Upper lobe of right lung (tissue), 1 donor: ENCODE measurements at regions not wholly inside any gene's neighbourhood (a gene's known extent, or its start where the extent isn't known, plus 50 kb on each side); places are given as distances from the start of the nearest gene placed in this dataset.
"Not testable (repeated sequence)": the region's sequence is repeated elsewhere in the genome, so short reads cannot be mapped to it uniquely, and the experiment has no call there.

Experiments
- ATAC-seq: fragments of 200-7000 bp; cut with Tn5 transposase; one replicate; pipeline ENCODE4 v1.9.1; 2020; ENCODE audit warnings: mild to moderate bottlenecking, moderate library complexity
- DNase-seq: peaks from one replicate; pipeline ENCODE4 v3.0.0-alpha.2; 2020
- H3K27ac ChIP-seq: fragments of 200-600 bp; one replicate; pipeline ENCODE4 v1.8.0; 2022
- H3K27me3 ChIP-seq: fragments of 200-600 bp; one replicate; pipeline ENCODE4 v1.8.0; 2022; ENCODE audit warnings: mild to moderate bottlenecking
- H3K36me3 ChIP-seq: fragments of 200-600 bp; one replicate; pipeline ENCODE4 v1.8.0; 2022
- H3K4me1 ChIP-seq: fragments of 200-600 bp; one replicate; pipeline ENCODE4 v1.8.0; 2022
- H3K4me3 ChIP-seq: fragments of 200-600 bp; one replicate; pipeline ENCODE4 v1.8.0; 2022; ENCODE audit warnings: mild to moderate bottlenecking
- H3K9me3 ChIP-seq: fragments of 200-600 bp; one replicate; pipeline ENCODE4 v1.8.0; 2022
- intact Hi-C: fragments of 100-400 bp; cut with DNase I; formaldehyde crosslinking; loops from one replicate; pipeline ENCODE4 v1.11.0; 2022
- TF ChIP-seq, protein P1 (sequence below): fragments of 200-600 bp; IDR thresholded peaks from one replicate; pipeline ENCODE4 v1.8.0; 2022; ENCODE audit warnings: antibody characterized with exemption
- donor health status: DM: no; HTN: yes; CAD: no; lungs with severe emphysema.

DNA sequence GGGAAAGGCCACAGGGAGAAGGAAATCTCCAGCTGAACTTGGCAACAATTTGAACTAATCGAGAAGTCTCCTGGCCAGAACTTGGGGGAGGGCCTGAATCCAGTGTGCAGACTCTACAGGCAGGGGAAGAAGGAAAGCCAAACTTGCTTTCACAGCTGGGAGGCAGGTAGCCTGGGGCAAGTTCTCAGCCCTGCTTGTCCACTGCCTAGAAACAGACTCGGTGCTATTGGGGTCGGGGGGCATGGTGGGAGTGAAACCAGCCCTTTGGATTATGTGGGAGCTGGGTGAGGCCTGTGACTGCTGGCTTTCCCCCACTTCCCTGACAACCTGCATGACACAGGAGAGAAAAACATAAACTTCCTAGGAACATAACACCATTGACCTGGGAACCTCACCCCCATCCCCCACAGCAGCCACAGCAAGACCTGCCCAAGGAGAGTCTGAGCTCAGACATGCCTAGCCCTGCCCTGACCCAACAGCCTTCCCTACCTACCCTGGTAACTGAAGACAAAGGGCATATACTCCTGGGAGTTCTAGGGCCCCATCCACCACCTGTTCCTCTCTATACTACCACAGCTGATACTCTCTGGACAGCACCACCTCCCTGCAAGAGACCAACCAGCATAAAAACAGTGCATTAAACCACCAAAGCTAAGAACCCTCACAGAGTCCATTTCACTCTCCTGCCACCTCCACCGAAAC is 103.7 kb upstream of the MNS1 start:
- Histone ChIP-seq H3K4me1 (no peaks in the 10 kb centered on the region), H3K27ac (no peak overlapping the region), H3K27me3 (no peaks in the 10 kb centered on the region), H3K36me3 (no peaks in the 10 kb centered on the region), H3K9me3 (no peaks in the 10 kb centered on the region), H3K4me3 (no peak overlapping the region)
- intact Hi-C loops: no loop called here
- DNase-seq: no peak
- TF ChIP-seq, protein P1, sequence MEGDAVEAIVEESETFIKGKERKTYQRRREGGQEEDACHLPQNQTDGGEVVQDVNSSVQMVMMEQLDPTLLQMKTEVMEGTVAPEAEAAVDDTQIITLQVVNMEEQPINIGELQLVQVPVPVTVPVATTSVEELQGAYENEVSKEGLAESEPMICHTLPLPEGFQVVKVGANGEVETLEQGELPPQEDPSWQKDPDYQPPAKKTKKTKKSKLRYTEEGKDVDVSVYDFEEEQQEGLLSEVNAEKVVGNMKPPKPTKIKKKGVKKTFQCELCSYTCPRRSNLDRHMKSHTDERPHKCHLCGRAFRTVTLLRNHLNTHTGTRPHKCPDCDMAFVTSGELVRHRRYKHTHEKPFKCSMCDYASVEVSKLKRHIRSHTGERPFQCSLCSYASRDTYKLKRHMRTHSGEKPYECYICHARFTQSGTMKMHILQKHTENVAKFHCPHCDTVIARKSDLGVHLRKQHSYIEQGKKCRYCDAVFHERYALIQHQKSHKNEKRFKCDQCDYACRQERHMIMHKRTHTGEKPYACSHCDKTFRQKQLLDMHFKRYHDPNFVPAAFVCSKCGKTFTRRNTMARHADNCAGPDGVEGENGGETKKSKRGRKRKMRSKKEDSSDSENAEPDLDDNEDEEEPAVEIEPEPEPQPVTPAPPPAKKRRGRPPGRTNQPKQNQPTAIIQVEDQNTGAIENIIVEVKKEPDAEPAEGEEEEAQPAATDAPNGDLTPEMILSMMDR: no peak
- ATAC-seq: no peak

DNA sequence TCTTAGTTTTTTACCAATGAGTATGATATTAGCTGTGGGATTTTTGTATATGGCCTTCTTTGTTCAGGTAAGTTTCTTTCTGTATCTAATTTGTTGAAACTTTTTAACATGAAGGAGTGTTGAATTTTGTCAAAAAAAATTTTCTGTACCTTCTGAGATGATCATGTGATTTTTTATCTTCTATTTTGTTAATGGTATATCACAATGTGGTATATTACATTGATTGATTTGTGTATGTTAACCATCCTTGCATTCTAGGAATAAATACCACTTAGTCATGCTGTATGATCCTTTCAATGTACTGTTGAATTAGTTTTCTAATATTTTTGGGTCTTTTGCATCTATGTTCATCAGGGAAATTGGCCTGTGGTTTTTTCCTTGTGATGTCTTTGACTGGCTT is 92.5 kb upstream of the MNS1 start:
- intact Hi-C loops: no loop called here

DNA sequence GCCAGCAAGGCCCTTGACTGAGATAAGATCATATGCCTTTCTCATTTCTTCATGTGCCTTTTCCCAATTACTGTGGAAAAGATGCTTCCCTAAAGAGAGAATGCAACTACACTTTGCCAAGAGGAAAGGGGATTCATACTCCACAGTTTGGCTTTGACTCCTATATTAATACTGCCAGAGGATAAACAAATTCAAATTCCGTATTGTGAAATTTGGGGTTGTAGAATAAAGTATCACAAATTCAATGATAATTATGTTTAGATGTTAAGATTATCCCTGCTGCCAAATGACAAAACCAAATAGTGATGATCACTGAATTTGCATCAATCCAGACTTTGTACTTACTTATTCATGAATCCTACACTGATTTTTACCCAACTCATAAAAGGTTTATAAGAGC is 88.5 kb upstream of the MNS1 start:
- Histone ChIP-seq H3K4me3 (no peak overlapping the region), H3K36me3 (no peaks in the 10 kb centered on the region), H3K4me1 (no peaks in the 10 kb centered on the region), H3K9me3 (no peaks in the 10 kb centered on the region), H3K27me3 (no peaks in the 10 kb centered on the region), H3K27ac (no peak overlapping the region)
- intact Hi-C loops: no loop called here
- DNase-seq (no peak), ATAC-seq (no peak)
- TF ChIP-seq, protein P1: no peak

More for the DNA sequence above, 92.5 kb upstream of the MNS1 start:
- Histone ChIP-seq H3K4me1 (no peaks in the 10 kb centered on the region), H3K9me3 (no peaks in the 10 kb centered on the region), H3K4me3 (no peak overlapping the region), H3K36me3 (no peaks in the 10 kb centered on the region), H3K27ac (no peak overlapping the region), H3K27me3 (no peaks in the 10 kb centered on the region)
- DNase-seq (no peak), ATAC-seq (no peak)
- TF ChIP-seq, protein P1: no peak

DNA sequence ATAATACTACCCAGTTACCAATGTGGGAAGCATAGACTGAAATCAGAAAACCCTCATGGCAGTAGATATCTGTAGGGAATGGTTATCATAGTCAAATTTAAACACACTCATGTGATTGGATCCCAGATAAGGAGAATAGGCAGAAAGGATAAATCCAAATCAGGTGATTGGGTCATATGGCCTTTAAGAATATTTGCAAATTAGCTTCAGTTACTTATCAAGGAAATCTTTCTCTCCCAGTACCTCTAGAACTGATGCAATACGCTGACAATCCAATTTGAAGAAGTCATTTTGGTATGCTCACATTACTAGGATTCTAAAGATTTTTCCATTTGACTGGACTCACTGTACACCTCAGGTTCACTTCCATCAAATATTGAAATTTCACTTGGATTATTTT is 87.7 kb upstream of the MNS1 start:
- DNase-seq: no peak
- TF ChIP-seq, protein P1: no peak
- H3K4me3 ChIP-seq: no peak overlapping the region
- no peaks in the 10 kb centered on the region for H3K36me3 ChIP-seq
- no peak for ATAC-seq
- no peaks in the 10 kb centered on the region for H3K9me3 ChIP-seq
- H3K4me1 ChIP-seq: no peaks in the 10 kb centered on the region
- H3K27me3 ChIP-seq: no peaks in the 10 kb centered on the region
- H3K27ac ChIP-seq: no peak overlapping the region
- intact Hi-C loops: no loop called here

DNA sequence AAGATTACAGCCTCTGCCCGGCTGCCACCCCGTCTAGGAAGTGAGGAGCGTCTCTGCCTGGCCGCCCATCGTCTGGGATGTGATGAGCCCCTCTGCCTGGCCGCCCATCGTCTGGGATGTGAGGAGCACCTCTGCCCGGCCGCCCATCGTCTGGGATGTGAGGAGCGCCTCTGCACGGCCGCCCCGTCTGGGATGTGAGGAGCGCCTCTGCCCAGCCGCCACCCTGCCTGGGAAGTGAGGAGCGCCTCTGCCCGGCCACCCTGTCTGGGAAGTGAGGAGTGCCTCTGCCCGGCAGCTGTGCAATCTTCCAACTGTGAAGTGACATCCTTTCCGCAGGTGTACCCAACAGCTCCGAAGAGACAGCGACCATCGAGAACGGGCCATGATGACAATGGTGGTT is 75.6 kb upstream of the MNS1 start:
- intact Hi-C loops, DNase-seq, H3K4me3 ChIP-seq, H3K27me3 ChIP-seq, H3K36me3 ChIP-seq, H3K4me1 ChIP-seq, ATAC-seq, H3K27ac ChIP-seq, H3K9me3 ChIP-seq: not testable (repeated sequence)

DNA sequence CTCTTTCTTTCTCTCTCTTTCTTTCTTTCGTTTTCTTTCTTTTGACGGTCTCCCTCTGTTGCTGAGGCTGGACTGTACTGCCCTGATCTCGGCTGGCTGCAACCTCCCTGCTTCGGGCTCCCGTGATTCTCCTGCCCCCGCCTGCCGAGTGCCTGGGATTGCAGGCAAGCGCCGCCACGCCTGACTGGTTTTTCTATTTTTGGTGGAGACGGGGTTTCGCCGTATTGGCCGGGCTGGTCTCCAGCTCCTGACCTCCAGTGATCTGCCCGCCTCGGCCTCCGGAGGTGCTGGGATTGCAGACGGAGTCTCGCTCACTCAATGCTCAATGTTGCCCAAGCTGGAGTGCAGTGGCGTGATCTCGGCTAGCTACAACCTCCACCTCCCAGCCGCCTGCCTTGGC is 75.2 kb upstream of the MNS1 start:
- DNase-seq: peak; percentile 36
- ATAC-seq, H3K4me3 ChIP-seq, H3K36me3 ChIP-seq, H3K27ac ChIP-seq, intact Hi-C loops, H3K27me3 ChIP-seq, H3K4me1 ChIP-seq, H3K9me3 ChIP-seq: not testable (repeated sequence)
